GM23248 (cell line): ENCODE measurements at regions not wholly inside any gene's neighbourhood (a gene's known extent, or its start where the extent isn't known, plus 50 kb on each side); places are given as distances from the start of the nearest gene placed in this dataset.

ENCODE experiments used
- DNase-seq: peaks from one replicate; pipeline ENCODE4 v3.0.0-alpha.2; 2015
- H2AFZ ChIP-seq: fragments of 200-600 bp; sonication (generic); 2 replicates; pipeline ENCODE4 v1.6.1; 2016; ENCODE audit warnings: antibody characterized with exemption
- H3F3A ChIP-seq: fragments of 200-600 bp; sonication (generic); 2 replicates; pipeline ENCODE4 v1.6.1; 2016; ENCODE audit warnings: mild to moderate bottlenecking, antibody characterized with exemption, mixed run types; ENCODE audit not compliant: insufficient read depth
- H3K27ac ChIP-seq: fragments of 200-600 bp; sonication (generic); 2 replicates; pipeline ENCODE4 v1.5.1; 2016; ENCODE audit warnings: mild to moderate bottlenecking
- H3K27me3 ChIP-seq: fragments of 200-600 bp; sonication (generic); replicated peaks from 2 replicates; pipeline ENCODE4 v1.6.1; 2016; ENCODE audit warnings: mild to moderate bottlenecking; ENCODE audit not compliant: insufficient read depth
- H3K36me3 ChIP-seq: fragments of 200-600 bp; sonication (generic); 2 replicates; pipeline ENCODE4 v1.6.1; 2016; ENCODE audit warnings: low read depth, mild to moderate bottlenecking
- H3K4me1 ChIP-seq: fragments of 200-600 bp; sonication (generic); 2 replicates; pipeline ENCODE4 v1.6.1; 2016; ENCODE audit warnings: mild to moderate bottlenecking; ENCODE audit not compliant: insufficient read depth
- H3K4me2 ChIP-seq: fragments of 200-600 bp; sonication (generic); one replicate; pipeline ENCODE4 v1.6.1; 2016; ENCODE audit warnings: mild to moderate bottlenecking; ENCODE audit not compliant: unreplicated experiment
- H3K4me3 ChIP-seq: fragments of 200-600 bp; sonication (generic); 2 replicates; pipeline ENCODE4 v1.5.1; 2016; ENCODE audit warnings: mild to moderate bottlenecking
- H3K79me2 ChIP-seq: fragments of 200-600 bp; sonication (generic); 2 replicates; pipeline ENCODE4 v1.6.1; 2016; ENCODE audit warnings: mild to moderate bottlenecking; ENCODE audit not compliant: insufficient read depth
- H3K9ac ChIP-seq: fragments of 200-600 bp; sonication (generic); 2 replicates; pipeline ENCODE4 v1.6.1; 2016; ENCODE audit warnings: mild to moderate bottlenecking
- H3K9me2 ChIP-seq: fragments of 200-600 bp; sonication (generic); 2 replicates; pipeline ENCODE4 v1.6.1; 2016; ENCODE audit warnings: mixed run types, mild to moderate bottlenecking, moderate library complexity; ENCODE audit not compliant: insufficient read depth
- H3K9me3 ChIP-seq: fragments of 200-600 bp; sonication (generic); one replicate; pipeline ENCODE4 v1.6.1; 2017; ENCODE audit warnings: low read depth
- H4K20me1 ChIP-seq: fragments of 200-600 bp; sonication (generic); 2 replicates; pipeline ENCODE4 v1.6.0; 2016; ENCODE audit not compliant: insufficient read depth
- EZH2 ChIP-seq: fragments of 200-600 bp; sonication (generic); IDR thresholded peaks from 2 replicates; pipeline ENCODE4 v1.6.1; 2018; ENCODE audit warnings: antibody characterized with exemption, mild to moderate bottlenecking; ENCODE audit not compliant: insufficient read depth, poor library complexity, severe bottlenecking
- EZH2phosphoT487 ChIP-seq: fragments of 200-600 bp; sonication (generic); IDR thresholded peaks from 2 replicates; pipeline ENCODE4 v1.6.1; 2018; ENCODE audit warnings: antibody characterized with exemption, moderate library complexity, mild to moderate bottlenecking, low read depth; ENCODE audit not compliant: insufficient read depth
- WGBS, 2 experiments: methylation state at CpG; one replicate each; pipeline ENCODE4 v1.1.6; 2015 to 2017; ENCODE audit warnings: low lambda C conversion rate in 2 of 2, low coverage in 1 of 2; ENCODE audit errors: missing lambda C conversion rate in 2 of 2; 5-methylcytosine and 5-hydroxymethylcytosine counted together
- in situ Hi-C: fragments of 300-500 bp; cut with MboI; formaldehyde crosslinking; loops from 2 replicates; pipeline ENCODE4 v1.15.0; 2020

- Histone ChIP-seq H4K20me1 (peaks cover 8% of the 10 kb centered on the region; the same call in 1 of the 2 replicates), H3K4me1 (peaks cover 59% of the 10 kb centered on the region), H3F3A (peaks cover 48% of the 10 kb centered on the region), H3K79me2 (peaks cover 100% of the 10 kb centered on the region), H3K27me3 (no peaks in the 10 kb centered on the region), H3K36me3 (no peaks in the 10 kb centered on the region), H3K9ac (no peak overlapping the region), H3K9me2 (no peaks in the 10 kb centered on the region), H3K27ac (peak overlapping the region; percentile 11; the same call in 1 of the 2 replicates), H2AFZ (no peak overlapping the region), H3K4me3 (no peak overlapping the region), H3K4me2 (peak overlapping the region; percentile 11), H3K9me3 (no peaks in the 10 kb centered on the region)
- in situ Hi-C loops: no loop called here
- peak; percentile 71 for DNase-seq
- TF ChIP-seq EZH2 (no peak), EZH2phosphoT487 (no peak)
- WGBS, 2 experiments: 70 to 71% methylated on average over 4 of the region's 4 CpGs
Observed at GRCh38 chr17:63035271-63035670, 69.2 kb downstream of the TANC2 start.

- Histone ChIP-seq H4K20me1 (peaks cover 8% of the 10 kb centered on the region; the same call in 1 of the 2 replicates), H3K36me3 (no peaks in the 10 kb centered on the region), H3K79me2 (peaks cover 100% of the 10 kb centered on the region), H3K9me3 (no peaks in the 10 kb centered on the region), H3K9me2 (no peaks in the 10 kb centered on the region), H3K27ac (peak overlapping the region; percentile 11; the same call in 1 of the 2 replicates), H3K4me1 (peaks cover 59% of the 10 kb centered on the region), H3K4me2 (peak overlapping the region; percentile 16), H3K4me3 (no peak overlapping the region), H3K27me3 (no peaks in the 10 kb centered on the region), H3K9ac (no peak overlapping the region), H2AFZ (no peak overlapping the region), H3F3A (peaks cover 47% of the 10 kb centered on the region)
- WGBS, 2 experiments: 72 to 76% methylated on average over 3 of the region's 3 CpGs
- in situ Hi-C loops: no loop called here
- TF ChIP-seq EZH2phosphoT487: no peak
- no peak for TF ChIP-seq EZH2
- peak; percentile 24 for DNase-seq
Observed at GRCh38 chr17:63035695-63036094, 69.7 kb downstream of the TANC2 start.

GRCh38 chr17:63039342-63039741 is 73.3 kb downstream of the TANC2 start:
- in situ Hi-C loops: no loop called here
- H3K9me2 ChIP-seq: no peaks in the 10 kb centered on the region
- WGBS, 2 experiments: 82 to 84% methylated on average over 4 of the region's 4 CpGs
- no peak overlapping the region for H3K4me2 ChIP-seq
- no peaks in the 10 kb centered on the region for H3K27me3 ChIP-seq
- H3K4me3 ChIP-seq: no peak overlapping the region
- no peak overlapping the region for H3K27ac ChIP-seq
- H3K9ac ChIP-seq: no peak overlapping the region
- no peaks in the 10 kb centered on the region; the same call in 1 of the 2 replicates for H3K36me3 ChIP-seq
- no peak for DNase-seq
- H3K79me2 ChIP-seq: peaks cover 100% of the 10 kb centered on the region
- TF ChIP-seq EZH2 (no peak), EZH2phosphoT487 (no peak)
- peaks cover 50% of the 10 kb centered on the region for H3K4me1 ChIP-seq
- H3K9me3 ChIP-seq: no peaks in the 10 kb centered on the region
- H2AFZ ChIP-seq: no peak overlapping the region
- H3F3A ChIP-seq: peaks cover 36% of the 10 kb centered on the region; the same call in 1 of the 2 replicates
- peaks cover 11% of the 10 kb centered on the region; the same call in 1 of the 2 replicates for H4K20me1 ChIP-seq

- Histone ChIP-seq H3K4me3 (peak overlapping the region; percentile 28), H4K20me1 (peaks cover 11% of the 10 kb centered on the region; the same call in 1 of the 2 replicates), H2AFZ (no peak overlapping the region), H3K79me2 (peaks cover 100% of the 10 kb centered on the region), H3K36me3 (no peaks in the 10 kb centered on the region; the same call in 1 of the 2 replicates), H3K9ac (0 out of 2 replicates have a peak overlapping the region, but pooled peaks have one; percentile 3), H3F3A (peaks cover 32% of the 10 kb centered on the region; the same call in 1 of the 2 replicates), H3K4me1 (peaks cover 43% of the 10 kb centered on the region), H3K4me2 (peak overlapping the region; percentile 75), H3K27ac (peak overlapping the region; percentile 36; the same call in 1 of the 2 replicates), H3K9me2 (no peaks in the 10 kb centered on the region), H3K27me3 (no peaks in the 10 kb centered on the region), H3K9me3 (no peaks in the 10 kb centered on the region)
- 43 to 46% methylated on average over 5 of the region's 5 CpGs for WGBS, 2 experiments
- in situ Hi-C loops: no loop called here
- no peak for TF ChIP-seq EZH2phosphoT487
- peak; percentile 80 for DNase-seq
Observed at GRCh38 chr17:63039899-63040602, 74.0 kb downstream of the TANC2 start.
